NCI-H146 (cell line): ENCODE measurements at regions not wholly inside any gene's neighbourhood (a gene's known extent, or its start where the extent isn't known, plus 50 kb on each side); places are given as distances from the start of the nearest gene placed in this dataset.

Experiments used
- DNase-seq: peaks from one replicate; lab custom pipeline; 2025; lab: John Stamatoyannopoulos, UW

DNA sequence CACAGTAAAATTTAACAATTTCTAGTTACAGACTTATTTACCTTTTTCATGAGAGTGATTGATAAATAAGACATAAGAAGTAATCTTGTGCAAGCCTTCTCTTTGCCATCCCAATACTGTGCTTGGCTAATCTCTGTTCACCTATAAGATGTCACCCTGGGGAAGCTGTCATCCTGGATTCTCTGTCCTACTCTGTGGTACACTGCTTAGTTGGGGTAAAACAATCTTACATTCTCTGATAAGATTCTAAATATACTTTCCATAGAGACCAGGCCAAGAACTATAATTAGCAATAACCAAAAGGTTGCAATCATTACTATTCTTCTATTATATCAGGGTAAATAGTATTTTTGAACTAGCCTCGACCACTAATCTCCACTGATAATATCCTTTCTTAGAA lies 1218.3 kb upstream of the CADM2 start:
- no peak for DNase-seq

DNA sequence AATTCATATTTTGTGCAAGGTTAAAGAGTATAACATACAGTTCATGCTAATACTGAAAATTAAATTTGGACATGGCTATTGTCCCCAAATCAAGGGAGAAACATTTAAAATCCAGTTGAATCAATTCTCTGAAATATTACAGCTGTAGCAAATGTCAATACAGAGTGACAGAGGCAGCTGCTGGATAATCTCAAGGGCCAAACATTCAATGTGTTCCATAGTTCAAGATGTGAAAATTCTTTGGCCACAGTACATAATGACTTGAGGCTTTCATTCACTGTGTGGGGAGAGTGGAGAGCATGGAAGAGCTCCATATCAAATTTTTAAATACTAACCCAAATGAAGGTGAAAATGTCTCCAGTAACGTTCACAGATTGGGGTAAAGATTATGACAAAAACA lies 1192.8 kb upstream of the CADM2 start:
- no peak for DNase-seq

DNA sequence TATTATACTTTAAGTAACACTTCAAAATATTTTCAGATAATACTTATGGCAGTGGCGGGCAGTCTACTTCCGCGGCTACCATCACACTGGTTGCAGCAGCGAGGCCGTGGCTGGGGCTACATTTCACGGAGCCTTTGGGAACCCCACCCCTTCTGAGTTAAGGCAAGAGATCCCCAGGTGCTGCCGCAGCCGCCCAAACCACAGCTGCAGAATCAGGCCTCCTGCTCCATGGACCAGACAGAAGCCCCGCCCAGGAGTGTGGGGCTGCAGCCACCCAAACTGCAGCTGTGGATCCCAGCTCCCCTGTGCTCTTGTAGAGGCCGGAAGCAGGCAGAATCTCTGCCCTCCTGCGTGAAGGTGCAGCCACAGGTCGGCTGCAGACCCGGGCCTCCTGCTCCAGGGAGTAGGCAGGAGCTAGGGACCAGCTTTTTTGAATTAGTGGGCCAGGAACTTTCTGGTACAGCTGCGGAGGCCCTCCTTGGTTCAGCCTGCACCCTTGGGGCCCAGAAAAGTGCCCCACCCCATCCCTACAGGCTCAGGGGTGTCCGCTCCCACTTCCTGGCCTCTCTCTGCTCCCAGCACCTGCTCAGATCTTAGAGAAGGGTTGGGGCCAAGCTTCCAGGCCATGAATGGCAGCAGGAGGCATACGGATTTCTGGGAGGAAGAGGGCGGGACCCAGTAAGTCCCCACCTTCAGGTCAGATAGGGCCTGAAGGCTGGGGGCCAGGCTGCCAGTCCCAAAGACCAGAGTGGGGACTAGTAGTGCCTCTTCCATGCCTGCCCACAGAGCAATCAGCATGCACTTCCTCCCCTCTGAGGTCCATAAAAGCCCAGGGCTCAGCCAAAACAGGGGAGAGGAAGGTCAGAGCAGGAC lies 1188.8 kb upstream of the CADM2 start:
- DNase-seq = no peak

DNA sequence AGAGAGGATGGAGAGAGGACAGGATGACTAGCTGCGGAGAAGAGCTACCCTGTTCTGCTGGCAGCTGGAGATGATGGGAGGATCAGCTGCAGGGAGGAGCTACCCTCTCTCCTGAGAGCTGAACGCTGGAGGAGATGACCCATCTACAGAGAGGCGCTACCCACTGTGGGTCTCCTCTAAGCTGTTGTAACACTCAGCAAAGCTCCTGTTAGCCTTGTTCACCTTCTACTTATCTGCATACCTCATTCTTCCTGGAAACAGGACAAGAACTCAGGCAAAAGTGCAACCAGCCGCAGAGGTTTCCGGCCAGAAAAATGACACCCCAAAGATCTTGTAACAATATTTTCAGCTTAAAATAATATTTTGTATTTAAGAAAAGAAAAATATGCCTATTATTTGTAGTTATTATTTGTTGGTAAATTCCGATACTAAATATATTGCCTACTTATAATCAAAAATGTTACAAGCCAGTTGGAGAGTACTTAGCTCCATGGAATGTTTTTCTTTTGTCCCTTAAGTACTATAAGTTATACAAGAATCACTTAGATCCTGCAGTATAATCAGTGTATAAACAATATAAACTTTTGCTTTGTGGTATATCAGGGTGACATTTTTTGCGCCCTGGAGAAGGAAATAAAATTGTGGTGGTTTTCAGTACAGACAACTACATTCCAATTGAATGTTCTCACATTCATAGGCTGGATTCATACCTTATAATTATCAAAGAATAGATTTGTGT lies 1188.0 kb upstream of the CADM2 start:
- DNase-seq = no peak

DNA sequence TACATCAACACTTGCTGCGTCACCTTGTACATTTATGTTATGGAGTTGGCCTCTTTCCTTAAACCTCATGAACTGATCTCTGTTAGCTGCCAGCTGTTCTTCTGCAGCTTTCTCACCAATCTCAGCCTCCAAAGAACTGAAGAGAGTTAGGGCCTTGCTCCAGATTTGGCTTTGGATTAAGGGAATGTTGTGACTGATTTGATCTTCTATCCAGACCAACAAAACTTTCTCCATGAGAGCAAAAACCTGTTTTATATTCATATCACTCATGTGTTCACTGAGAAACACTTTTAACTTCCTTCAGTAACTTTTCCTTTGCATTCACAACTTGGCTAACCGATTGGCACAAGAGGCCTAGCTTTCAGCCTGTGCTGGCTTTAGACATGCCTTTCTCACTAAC lies 1156.0 kb upstream of the CADM2 start:
- no peak for DNase-seq

DNA sequence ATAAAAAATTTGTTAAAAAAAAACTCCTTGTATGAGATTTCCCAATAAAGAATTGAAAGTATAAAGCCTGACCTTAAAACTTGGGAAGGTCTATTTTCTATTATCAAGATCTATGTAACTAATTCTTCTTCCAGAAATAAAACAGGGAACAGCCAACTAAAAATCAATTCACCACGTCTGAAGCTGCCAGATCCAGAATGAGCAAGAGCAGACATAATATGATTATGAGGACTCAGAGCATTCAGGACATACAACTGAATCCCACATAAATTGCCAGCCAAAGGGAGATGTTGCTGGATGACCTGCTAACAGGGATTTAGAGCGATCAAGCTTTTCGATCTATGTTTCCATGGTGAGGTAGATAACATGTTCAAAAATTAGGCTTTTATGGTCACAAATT lies 1151.3 kb upstream of the CADM2 start:
- DNase-seq = no peak

DNA sequence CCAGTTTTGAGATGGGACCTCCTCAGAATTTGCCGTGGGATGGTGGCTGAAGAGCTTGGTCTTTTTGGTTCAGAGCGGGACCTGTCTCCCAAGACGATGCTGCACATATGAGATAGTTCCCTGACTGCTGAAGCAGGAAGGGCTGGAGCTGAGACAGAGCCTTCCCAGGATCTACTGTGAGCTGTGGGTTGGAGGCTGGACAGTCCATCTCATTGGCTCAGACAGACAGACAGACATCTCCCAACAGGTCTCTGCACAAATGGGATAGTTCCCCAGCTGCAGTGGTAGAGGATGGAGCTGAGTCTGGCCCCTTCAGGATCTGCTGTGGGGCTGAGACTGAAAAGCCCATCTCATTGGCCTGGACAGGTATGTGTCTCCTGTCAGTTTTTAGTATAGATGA lies 1145.6 kb upstream of the CADM2 start:
- DNase-seq = no peak

DNA sequence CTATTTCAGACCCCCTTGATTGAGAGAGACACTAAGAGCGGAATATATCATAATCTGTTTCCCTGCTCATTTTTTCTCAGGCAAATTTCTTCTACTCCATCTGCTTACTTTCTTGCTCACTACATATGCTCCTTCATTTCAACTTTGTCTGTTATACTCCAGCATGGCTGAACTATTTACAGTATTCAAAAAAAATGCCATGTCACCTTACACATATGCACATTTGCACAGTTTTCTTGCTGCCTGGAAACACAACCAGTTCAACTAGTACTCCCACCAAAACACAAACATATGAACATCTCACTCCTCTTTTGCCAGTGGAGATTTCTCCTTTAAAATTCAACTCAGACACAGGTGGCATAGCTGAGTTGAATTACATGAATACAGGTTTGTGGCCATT lies 1142.1 kb upstream of the CADM2 start:
- DNase-seq = no peak

DNA sequence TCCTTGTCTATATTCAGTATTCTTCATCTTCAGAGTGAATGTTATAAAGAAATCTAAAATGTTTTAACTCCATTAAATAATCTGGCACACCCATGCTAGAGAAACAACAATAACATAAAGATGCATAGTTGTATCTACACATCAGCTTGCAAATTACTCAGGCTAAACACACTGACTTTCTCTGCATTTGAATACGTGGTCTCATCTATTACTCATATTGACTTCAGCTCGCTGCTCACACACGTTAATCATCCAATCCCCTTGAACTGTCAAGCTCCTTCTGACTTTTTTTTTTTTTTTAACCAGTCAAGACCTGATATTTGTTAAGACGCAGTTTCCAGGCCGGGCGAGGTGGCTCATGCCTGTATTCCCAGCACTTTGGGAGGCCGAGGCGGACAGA lies 1137.3 kb upstream of the CADM2 start:
- no peak for DNase-seq

DNA sequence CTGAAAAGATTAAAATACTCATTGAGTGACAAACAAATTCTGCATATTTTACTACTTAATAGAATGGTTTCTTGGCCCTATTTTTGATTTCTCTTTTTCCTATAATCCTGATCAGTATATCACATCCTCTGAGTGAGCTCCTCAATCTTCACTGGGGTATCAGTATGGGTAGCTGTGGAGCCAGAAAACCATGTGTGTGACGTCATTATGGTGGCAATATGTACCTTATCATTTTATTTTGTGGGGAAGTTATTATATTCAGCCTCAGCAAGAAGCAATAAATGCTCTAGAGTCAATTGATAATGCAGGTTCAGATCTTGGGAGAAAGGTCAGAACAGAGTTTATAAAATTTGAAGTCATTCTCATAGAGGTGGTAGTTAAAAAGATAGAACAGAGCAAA lies 1135.7 kb upstream of the CADM2 start:
- DNase-seq = no peak

DNA sequence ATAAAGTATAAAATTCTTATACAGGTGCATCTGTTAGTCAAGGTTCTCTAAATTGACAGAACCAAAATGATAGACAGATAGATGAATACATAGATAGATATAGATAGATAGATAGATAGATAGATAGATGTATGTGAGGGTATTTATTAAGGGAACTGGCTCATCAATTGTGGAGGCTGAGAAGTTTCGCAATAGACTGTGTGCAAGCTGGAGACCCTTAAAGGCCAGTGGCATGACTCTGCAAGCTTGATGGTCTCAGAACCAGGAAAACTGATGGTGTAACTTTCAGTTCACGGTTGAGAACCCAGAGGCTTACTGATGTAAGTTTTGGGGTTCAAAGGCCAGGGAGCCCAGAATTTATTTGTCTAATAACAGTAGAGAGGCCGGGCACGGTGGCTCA lies 1123.7 kb upstream of the CADM2 start:
- DNase-seq = no peak

DNA sequence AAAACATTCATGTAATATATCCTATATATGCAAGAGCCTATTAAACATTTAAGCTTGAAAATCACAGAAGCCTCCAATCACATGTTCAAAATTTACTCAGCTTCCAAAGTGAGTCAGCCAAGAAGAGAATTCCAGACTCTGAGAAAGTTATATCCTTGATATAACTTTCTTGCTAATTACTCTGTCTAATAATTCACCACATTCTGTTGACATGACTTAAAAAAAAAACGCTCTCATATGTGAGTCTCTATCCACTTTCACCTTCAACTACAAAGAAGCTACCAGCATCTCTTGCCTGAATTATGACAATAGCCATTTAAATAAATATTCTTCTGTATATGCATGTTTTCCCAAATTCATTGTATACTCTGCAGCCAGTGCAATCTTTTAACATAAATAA lies 1116.3 kb upstream of the CADM2 start:
- DNase-seq = no peak

DNA sequence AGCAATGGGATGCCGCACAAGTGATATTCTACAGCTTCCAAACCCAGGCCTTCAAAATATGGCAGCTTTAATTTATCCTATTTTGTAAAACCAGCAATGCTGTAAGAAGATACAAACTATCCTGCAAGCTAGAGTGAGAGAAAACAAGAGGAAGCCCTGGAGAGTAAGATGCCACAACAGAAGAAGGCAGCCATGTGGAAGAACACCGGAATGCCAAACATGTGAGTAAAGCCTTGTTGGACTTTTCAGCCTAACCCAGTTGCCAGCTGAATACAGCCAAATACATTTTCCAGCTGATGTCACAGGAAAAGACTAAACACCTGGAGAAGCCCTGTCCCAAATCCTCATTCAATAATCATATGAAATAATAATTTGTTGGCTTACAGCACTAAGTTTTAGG lies 1115.1 kb upstream of the CADM2 start:
- no peak for DNase-seq

DNA sequence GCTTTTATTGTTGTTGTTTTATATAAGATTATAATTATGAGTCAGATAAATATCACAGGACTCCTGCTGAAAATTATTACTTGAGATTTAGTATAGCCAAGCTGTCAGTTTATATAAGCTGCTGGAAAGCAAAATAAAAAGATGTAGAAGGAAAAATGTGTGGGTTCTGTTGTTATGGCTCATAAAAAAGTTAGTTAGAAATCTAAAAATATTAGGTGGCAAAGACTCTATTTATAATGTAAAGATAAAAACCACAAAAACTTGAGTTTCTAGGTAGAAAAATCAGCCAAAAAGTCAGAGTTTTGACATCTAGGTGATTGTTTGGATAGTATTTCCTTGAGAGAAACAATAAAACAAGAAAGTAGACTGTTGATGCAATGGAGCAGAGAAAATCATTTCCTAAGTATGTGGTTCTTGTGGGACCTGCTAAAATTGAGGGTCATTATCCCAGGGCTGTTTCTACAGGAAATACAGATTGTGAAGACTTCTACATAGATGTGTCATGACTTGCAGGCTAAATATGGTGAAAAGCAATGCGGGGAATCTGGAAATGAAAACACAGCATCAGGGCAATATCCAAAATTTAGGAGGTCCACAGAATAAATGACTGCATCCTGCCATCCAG lies 1109.6 kb upstream of the CADM2 start:
- DNase-seq = no peak

DNA sequence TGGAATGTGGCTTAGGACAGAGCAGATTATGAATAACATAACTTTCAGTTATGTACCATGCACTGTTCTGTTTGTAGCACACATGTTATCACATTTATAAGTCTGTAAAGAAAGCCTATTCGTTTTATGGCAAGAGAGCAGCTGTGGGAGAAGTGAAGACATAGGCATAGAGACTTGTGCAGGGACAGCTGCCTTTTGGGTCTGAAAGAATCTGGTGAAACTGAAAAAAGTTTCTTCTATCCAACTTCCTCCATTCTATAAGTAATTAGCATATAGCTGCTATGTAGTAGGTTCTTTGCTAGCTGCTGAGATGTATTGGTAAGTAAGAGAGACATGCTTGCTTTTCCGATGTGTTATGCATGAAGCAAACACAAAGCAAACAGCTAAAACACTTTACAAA lies 1095.4 kb upstream of the CADM2 start:
- no peak for DNase-seq

DNA sequence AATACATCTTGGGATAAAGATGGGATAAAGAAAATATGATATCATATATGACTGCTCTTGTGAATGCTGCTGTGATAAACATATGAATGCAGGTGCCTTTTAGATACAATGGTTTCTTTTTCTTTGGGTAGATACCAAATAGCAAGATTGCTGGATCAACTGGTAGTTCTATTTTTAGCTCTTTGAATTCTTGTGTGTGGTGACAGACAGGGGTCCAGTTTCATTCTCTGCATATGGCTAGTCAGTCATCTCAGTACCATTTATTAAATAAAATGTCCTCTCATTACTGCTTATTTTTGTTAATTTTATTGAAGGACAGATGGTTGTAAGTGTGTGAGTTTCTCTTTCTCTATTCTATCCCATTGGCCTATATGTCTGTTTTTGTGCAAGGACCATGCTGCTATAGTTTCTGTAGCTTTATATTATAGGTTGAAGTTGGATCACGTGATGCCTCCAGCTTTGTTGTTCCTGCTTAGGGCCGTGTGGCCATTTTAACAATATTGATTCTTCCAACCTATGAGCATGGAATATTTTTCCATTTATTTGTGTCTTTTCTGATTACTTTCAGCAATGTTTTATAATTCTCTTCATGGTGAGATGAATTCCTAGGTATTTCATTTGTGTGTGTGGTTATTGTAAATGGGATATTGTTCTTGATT lies 1089.8 kb upstream of the CADM2 start:
- no peak for DNase-seq

DNA sequence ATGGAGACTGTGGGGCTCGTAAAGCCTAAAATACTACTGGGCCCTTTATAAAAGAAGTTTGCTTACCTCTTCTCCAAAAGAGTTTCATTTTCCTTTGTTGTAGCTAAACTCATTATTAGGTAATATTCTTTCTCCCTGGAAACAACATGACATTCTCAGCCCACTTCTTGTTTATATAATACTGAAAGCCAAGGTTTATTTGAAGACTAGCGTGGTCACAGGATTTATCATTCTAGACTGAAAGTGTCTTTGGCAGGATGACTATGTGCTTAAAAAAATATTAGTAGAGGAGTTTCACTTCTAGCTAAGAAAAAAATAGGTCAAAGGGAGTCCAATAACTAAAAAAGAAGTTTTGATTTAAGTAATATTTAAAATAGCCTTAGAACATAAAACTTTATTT lies 1085.2 kb upstream of the CADM2 start:
- no peak for DNase-seq

DNA sequence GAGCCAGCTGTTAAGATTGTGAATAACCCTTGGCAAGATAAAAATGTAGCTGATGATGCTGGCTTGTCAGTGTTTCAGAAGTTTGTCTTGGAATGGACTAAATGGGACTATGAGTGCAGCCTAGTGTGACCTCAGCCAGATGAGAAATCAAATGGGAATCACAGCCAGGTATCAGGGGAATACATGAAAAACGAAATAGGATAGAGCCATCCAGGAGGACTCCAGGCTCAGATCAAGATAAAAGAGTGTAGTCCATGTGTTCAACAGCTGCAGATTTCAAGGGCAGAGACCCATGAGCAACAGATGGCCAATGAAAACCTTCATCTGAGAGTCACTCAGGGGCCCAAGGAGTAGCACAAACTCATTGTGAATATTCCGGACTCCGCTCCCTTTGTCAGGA lies 1080.9 kb upstream of the CADM2 start:
- no peak for DNase-seq

DNA sequence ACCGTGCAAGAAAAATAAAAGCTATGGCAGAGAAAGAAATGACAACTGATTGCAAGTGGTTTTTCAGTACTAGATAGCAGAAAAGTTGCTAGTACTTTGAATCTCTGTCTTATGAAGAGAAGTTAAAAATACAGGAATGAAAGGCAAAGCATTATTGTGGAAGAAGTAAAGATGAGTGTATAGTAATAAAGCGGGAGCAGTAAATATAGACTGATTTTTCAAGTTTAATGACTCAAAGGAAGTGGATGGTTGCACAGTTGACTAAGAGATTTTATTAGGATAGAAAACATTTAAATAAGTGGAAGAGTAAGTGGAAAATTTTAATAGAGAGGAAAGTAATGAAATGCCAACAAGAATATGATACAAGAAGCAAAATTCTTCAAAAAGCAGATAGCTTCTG lies 1076.1 kb upstream of the CADM2 start:
- no peak for DNase-seq

DNA sequence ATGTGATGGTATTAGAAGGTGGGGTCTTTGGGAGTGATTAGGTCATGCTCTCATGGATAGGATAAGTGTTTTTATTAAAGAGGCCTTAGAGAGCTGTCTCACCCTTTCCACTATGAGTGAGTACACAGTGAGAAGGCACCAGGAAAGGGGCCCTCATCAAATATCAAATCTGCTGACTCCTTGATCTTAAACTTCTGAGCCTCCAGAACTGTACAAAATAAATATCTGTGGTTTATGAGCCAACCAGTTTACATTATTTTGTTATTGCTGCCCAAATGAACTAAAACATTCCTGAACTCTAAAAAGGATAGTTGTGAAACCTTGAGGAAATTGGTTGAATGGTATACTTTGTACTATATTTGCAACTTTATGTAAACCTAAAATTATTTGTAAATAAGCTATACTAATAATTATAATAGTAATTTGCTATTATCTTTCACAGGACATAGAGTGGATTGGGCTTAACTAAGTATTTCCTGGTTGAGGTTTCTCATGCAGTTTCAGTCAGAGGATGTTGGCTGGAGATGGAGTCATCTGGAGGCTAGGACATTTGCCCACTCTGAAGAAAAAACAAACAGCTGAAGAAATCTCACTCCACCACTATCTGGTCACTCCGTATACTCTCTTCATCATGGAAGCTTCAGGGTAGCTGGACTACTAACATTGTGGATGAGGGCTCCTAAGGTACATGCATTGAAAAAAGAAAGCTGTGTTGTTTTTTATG lies 1068.6 kb upstream of the CADM2 start:
- DNase-seq = no peak

DNA sequence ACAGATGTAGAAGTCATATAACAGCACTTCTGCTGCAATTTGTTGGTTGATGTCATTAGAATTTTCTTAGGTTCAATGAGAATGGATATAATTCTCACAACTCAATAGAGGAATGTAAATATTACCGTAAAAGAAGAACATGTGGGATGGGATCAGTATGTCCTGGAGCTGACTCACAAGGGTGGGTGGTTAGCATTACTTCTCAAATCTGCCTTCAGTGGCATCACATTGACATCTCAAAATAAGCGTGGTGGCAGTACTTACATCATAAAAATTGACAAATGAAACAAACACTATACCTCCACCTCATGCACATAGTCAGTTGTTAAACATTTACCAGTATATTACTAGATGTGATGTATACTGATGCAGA lies 1068.0 kb upstream of the CADM2 start:
- no peak for DNase-seq

DNA sequence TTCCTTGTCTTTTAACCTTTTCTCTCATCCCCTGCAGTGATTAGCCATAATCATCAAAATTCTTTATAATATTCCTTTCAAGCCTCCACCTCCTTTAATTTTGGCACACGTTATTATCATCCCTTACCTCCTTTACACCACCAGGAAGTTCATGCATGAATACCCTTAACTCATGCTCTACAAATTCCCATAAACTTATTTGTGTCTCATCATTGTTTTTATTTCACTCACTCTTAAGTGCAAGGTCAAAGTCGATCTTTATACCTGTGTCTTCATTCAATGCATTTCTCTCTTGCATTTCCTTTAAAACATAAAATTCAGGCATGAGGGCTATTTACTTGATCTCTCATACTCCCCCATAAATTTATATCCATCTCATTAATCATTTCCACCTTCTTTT lies 1064.6 kb upstream of the CADM2 start:
- no peak for DNase-seq
